ENCODE measurements at regions not wholly inside any gene's neighbourhood (a gene's known extent, or its start where the extent isn't known, plus 50 kb on each side); places are given as distances from the start of the nearest gene placed in this dataset.
A peak's percentile ranks its signal among the peaks of the same experiment; 100 is the strongest.

DNA sequence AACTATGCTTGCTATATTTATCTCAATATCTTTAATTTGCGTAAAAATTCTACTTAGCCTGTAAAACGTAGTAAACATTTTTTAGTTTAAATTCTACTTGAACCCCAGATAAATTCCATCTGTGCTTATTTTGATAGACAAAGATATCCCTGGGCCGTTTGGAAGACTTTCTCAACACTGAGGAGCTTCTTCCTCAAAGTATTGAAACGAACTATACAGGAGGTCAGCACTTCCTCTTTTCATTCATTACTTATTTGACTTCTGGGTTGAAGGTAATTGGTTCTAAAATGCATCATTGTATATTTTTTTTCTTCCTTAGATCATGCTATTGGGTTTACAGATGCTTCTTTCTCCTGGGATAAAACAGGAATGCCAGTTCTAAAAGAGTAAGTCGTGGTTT is 74.7 kb downstream of the HSPA13 start:
- Histone ChIP-seq H3K9ac (ENCODE audit: low read depth in 1 of 2, low read length in 2 of 2) (no peak overlapping the region), H3K27me3 (ENCODE audit: control insufficient read depth in 4 of 4, insufficient read depth in 4 of 4, low read length in 3 of 4) (no peaks in the 10 kb centered on the region), H3K27ac (ENCODE audit: low read depth in 1 of 2, low read length in 2 of 2) (no peak overlapping the region), H3K4me1 (ENCODE audit: control insufficient read depth in 4 of 4, insufficient read depth in 4 of 4, low read length in 3 of 4) (no peaks in the 10 kb centered on the region), H3K4me3 (ENCODE audit: low read depth in 1 of 3, low read length in 3 of 3) (no peak overlapping the region), H3K9me3 (ENCODE audit: control insufficient read depth in 4 of 4, low read length in 3 of 4) (no peaks in the 10 kb centered on the region), H3K36me3 (ENCODE audit: control insufficient read depth in 4 of 4, insufficient read depth in 3 of 4, low read depth in 1 of 4, low read length in 3 of 4) (no peaks in the 10 kb centered on the region)
- TF ChIP-seq HNF4A (conservative IDR thresholded peaks at IDR 0.05) (no peak), RXRA (IDR thresholded peaks at IDR 0.05) (no peak), FOXA1 (IDR thresholded peaks at IDR 0.05) (no peak), HNF4G (IDR thresholded peaks at IDR 0.05) (no peak)
- TF ChIP-seq, protein P1, sequence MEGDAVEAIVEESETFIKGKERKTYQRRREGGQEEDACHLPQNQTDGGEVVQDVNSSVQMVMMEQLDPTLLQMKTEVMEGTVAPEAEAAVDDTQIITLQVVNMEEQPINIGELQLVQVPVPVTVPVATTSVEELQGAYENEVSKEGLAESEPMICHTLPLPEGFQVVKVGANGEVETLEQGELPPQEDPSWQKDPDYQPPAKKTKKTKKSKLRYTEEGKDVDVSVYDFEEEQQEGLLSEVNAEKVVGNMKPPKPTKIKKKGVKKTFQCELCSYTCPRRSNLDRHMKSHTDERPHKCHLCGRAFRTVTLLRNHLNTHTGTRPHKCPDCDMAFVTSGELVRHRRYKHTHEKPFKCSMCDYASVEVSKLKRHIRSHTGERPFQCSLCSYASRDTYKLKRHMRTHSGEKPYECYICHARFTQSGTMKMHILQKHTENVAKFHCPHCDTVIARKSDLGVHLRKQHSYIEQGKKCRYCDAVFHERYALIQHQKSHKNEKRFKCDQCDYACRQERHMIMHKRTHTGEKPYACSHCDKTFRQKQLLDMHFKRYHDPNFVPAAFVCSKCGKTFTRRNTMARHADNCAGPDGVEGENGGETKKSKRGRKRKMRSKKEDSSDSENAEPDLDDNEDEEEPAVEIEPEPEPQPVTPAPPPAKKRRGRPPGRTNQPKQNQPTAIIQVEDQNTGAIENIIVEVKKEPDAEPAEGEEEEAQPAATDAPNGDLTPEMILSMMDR (IDR thresholded peaks at IDR 0.05; ENCODE audit: low read depth, low read length, missing input control) = no peak
- no peak for DNase-seq (ENCODE audit: low spot score)
- WGBS = 55% methylated on average over 5 of the region's 5 CpGs

DNA sequence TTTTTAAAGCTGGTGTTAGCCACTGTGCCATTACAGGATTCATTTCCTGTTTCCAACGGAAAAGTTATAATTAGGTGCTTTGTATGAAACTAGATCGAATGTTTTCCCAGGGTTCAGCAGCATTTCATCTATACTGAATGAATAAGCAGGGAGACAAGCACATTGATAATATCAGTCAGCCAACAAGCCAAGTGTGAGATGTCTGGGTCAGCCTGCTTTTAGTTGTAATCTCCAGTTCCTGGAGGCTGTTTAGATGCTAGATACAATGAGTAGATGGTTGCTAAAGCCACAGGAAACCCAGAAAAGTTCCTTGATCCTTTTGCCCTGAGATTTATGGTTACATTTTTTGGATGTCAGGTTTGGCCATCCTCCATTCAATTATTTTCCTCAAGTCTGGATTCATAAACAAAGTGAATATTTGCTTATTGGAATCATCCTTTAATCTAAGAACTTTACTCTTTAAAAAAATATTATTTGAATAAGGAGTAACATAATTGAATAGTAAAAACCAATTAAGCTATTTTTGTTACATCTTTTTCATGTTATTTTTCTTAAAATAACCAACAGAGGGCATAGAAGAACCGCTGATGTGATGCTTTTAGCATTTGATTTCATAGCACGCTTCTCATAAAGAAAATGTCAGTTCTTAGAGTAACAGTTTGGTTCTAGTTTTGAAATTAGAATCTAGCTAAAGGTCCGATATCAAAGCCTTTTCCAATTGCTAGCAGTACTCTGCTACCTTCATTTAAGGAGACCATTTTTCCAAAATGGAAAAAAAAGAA is 76.6 kb downstream of the HSPA13 start:
- H3K27ac ChIP-seq (ENCODE audit: low read depth in 1 of 2, low read length in 2 of 2) = no peak overlapping the region
- H3K4me3 ChIP-seq (ENCODE audit: low read depth in 1 of 3, low read length in 3 of 3) = no peak overlapping the region
- H3K9ac ChIP-seq (ENCODE audit: low read depth in 1 of 2, low read length in 2 of 2) = no peak overlapping the region
- no peak for DNase-seq (ENCODE audit: low spot score)
- TF ChIP-seq, protein P1 (IDR thresholded peaks at IDR 0.05; ENCODE audit: low read depth, low read length, missing input control) = no peak
- no peak for TF ChIP-seq JUND (IDR thresholded peaks at IDR 0.05)
- TF ChIP-seq, protein P2, sequence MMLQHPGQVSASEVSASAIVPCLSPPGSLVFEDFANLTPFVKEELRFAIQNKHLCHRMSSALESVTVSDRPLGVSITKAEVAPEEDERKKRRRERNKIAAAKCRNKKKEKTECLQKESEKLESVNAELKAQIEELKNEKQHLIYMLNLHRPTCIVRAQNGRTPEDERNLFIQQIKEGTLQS (IDR thresholded peaks at IDR 0.05) = no peak
- no peak for TF ChIP-seq NR2F2 (IDR thresholded peaks at IDR 0.05)
- TF ChIP-seq EGR1 (IDR thresholded peaks at IDR 0.05; ENCODE audit: low read depth in 2 of 2) = no peak
- TF ChIP-seq FOXA2 (IDR thresholded peaks at IDR 0.05) = no peak
- TF ChIP-seq HNF4A (conservative IDR thresholded peaks at IDR 0.05) = no peak
- TF ChIP-seq RAD21 (IDR thresholded peaks at IDR 0.05) = peak; percentile 43 to 50
- H3K27me3 ChIP-seq (ENCODE audit: control insufficient read depth in 4 of 4, insufficient read depth in 4 of 4, low read length in 3 of 4) = no peaks in the 10 kb centered on the region
- H3K36me3 ChIP-seq (ENCODE audit: control insufficient read depth in 4 of 4, insufficient read depth in 3 of 4, low read depth in 1 of 4, low read length in 3 of 4) = no peaks in the 10 kb centered on the region
- no peaks in the 10 kb centered on the region for H3K9me3 ChIP-seq (ENCODE audit: control insufficient read depth in 4 of 4, low read length in 3 of 4)
- WGBS = 31% methylated on average over 5 of the region's 5 CpGs
- no peaks in the 10 kb centered on the region for H3K4me1 ChIP-seq (ENCODE audit: control insufficient read depth in 4 of 4, insufficient read depth in 4 of 4, low read length in 3 of 4)

DNA sequence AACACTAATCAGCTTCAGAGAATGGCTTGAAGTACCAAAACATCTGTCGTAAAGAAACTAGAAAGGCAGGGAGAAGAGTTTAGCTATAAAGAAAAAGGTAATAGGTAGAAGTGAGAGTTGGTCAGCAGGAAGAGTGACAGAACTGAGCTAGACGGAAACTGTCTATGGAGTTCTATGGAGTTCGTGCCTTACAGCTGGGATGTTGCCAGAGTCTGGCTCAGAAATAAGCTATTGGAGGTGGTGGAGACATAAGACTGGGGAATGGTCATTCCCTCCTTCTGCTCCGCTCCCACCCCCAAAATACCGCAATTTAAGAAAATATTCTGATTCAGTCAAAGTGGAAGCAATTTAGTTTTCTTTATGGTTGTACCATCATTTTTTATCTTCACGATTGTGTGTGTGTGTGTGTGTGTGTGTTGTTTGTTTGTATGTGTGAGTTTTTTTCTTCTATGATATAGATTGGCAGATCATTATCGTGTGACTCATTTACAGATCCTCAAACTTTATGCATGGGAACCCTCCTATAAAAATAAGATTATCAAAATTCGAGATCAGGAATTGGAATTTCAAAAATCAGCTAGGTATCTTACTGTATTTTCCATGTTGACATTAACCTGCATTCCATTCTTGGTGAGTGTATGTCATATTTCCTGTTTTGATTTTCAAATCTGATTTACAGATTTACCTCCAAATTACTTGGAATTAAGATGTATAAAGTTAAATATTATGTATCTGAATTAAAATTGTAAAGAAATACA is 79.0 kb downstream of the HSPA13 start:
- H3K9me3 ChIP-seq (ENCODE audit: control insufficient read depth in 4 of 4, low read length in 3 of 4) = no peaks in the 10 kb centered on the region
- H3K9ac ChIP-seq (ENCODE audit: low read depth in 1 of 2, low read length in 2 of 2) = no peak overlapping the region
- no peak overlapping the region for H3K27ac ChIP-seq (ENCODE audit: low read depth in 1 of 2, low read length in 2 of 2)
- no peak overlapping the region for H3K4me3 ChIP-seq (ENCODE audit: low read depth in 1 of 3, low read length in 3 of 3)
- no peaks in the 10 kb centered on the region for H3K27me3 ChIP-seq (ENCODE audit: control insufficient read depth in 4 of 4, insufficient read depth in 4 of 4, low read length in 3 of 4)
- H3K36me3 ChIP-seq (ENCODE audit: control insufficient read depth in 4 of 4, insufficient read depth in 3 of 4, low read depth in 1 of 4, low read length in 3 of 4) = no peaks in the 10 kb centered on the region
- DNase-seq (ENCODE audit: low spot score) = no peak
- no peaks in the 10 kb centered on the region for H3K4me1 ChIP-seq (ENCODE audit: control insufficient read depth in 4 of 4, insufficient read depth in 4 of 4, low read length in 3 of 4)
- WGBS = 71% methylated on average over 8 of the region's 8 CpGs
- TF ChIP-seq FOXA2 (IDR thresholded peaks at IDR 0.05) (no peak), FOXA1 (IDR thresholded peaks at IDR 0.05) (no peak), RAD21 (IDR thresholded peaks at IDR 0.05) (no peak), YY1 (IDR thresholded peaks at IDR 0.05) (no peak), SP1 (IDR thresholded peaks at IDR 0.05) (no peak), GABPA (IDR thresholded peaks at IDR 0.05 in 1 of 2, conservative IDR thresholded peaks at IDR 0.05 in 1 of 2) (no peak), HNF4G (IDR thresholded peaks at IDR 0.05) (no peak), NR2F2 (IDR thresholded peaks at IDR 0.05) (no peak), TAF1 (conservative IDR thresholded peaks at IDR 0.05) (no peak), RXRA (IDR thresholded peaks at IDR 0.05) (no peak)
- TF ChIP-seq, protein P3, sequence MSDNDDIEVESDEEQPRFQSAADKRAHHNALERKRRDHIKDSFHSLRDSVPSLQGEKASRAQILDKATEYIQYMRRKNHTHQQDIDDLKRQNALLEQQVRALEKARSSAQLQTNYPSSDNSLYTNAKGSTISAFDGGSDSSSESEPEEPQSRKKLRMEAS (IDR thresholded peaks at IDR 0.05) = no peak
- TF ChIP-seq, protein P1 (IDR thresholded peaks at IDR 0.05; ENCODE audit: low read depth, low read length, missing input control) = no peak
- TF ChIP-seq, protein P4, sequence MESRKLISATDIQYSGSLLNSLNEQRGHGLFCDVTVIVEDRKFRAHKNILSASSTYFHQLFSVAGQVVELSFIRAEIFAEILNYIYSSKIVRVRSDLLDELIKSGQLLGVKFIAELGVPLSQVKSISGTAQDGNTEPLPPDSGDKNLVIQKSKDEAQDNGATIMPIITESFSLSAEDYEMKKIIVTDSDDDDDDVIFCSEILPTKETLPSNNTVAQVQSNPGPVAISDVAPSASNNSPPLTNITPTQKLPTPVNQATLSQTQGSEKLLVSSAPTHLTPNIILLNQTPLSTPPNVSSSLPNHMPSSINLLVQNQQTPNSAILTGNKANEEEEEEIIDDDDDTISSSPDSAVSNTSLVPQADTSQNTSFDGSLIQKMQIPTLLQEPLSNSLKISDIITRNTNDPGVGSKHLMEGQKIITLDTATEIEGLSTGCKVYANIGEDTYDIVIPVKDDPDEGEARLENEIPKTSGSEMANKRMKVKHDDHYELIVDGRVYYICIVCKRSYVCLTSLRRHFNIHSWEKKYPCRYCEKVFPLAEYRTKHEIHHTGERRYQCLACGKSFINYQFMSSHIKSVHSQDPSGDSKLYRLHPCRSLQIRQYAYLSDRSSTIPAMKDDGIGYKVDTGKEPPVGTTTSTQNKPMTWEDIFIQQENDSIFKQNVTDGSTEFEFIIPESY (IDR thresholded peaks at IDR 0.05) = no peak
